ENCODE measurements at regions not wholly inside any gene's neighbourhood (a gene's known extent, or its start where the extent isn't known, plus 50 kb on each side); places are given as distances from the start of the nearest gene placed in this dataset.
"Not testable (repeated sequence)": the region's sequence is repeated elsewhere in the genome, so short reads cannot be mapped to it uniquely, and the experiment has no call there.

GRCh38 chr1:230475856-230476621 is 49.9 kb upstream of the PGBD5 start:
- not testable (repeated sequence) for DNase-seq

Data from AML-193 (cell line).